H1 (cell line): ENCODE measurements at regions not wholly inside any gene's neighbourhood (a gene's known extent, or its start where the extent isn't known, plus 50 kb on each side); places are given as distances from the start of the nearest gene placed in this dataset.

ENCODE experiments used
- CTCF ChIA-PET: fragments of 300-600 bp; sonication (Branson Sonifier 250); formaldehyde crosslinking; loops from one replicate; lab custom pipeline; 2021; ENCODE audit not compliant: partially characterized antibody; lab: Charles Lee
- POLR2A ChIA-PET: fragments of 300-600 bp; sonication (Branson Sonifier 250); formaldehyde crosslinking; loops from one replicate; lab custom pipeline; 2021; ENCODE audit warnings: inconsistent platforms; ENCODE audit not compliant: partially characterized antibody; lab: Charles Lee
- DNase-seq, 2 experiments: peaks; one replicate each; pipeline versions ENCODE4 v3.0.0 to v3.0.0-alpha.2; 2010 to 2022; ENCODE audit warnings: low spot score in 2 of 2, low read depth in 1 of 2, mixed read lengths in 1 of 2
- FAIRE-seq: peaks from 2 replicates; lab custom pipeline; 2011; peaks lifted over from hg19 to GRCh38; lab: Jason Lieb, UNC
- H2AFZ ChIP-seq: 2 replicates; pipeline ENCODE4 v1.8.1; 2012; ENCODE audit warnings: low read length, inconsistent platforms
- H2AK5ac ChIP-seq: 2 replicates; pipeline ENCODE4 v1.6.1; 2013; ENCODE audit warnings: low read depth, low read length
- H2BK120ac ChIP-seq: replicated peaks from 2 replicates; pipeline ENCODE3; 2013; ENCODE audit warnings: low read depth, low read length, inconsistent platforms
- H2BK12ac ChIP-seq: 2 replicates; pipeline ENCODE4 v1.6.1; 2013; ENCODE audit warnings: low read depth, low read length
- H2BK15ac ChIP-seq: 2 replicates; pipeline ENCODE4 v1.6.1; 2013; ENCODE audit warnings: low read length
- H2BK20ac ChIP-seq: 2 replicates; pipeline ENCODE4 v1.6.1; 2013; ENCODE audit warnings: low read length
- H2BK5ac ChIP-seq: 2 replicates; pipeline ENCODE4 v1.6.1; 2013; ENCODE audit warnings: low read depth, low read length
- H3K14ac ChIP-seq: 2 replicates; pipeline ENCODE4 v1.6.1; 2013; ENCODE audit warnings: inconsistent platforms; ENCODE audit not compliant: insufficient read length
- H3K18ac ChIP-seq: 2 replicates; pipeline ENCODE4 v1.6.1; 2013; ENCODE audit warnings: low read length; ENCODE audit errors: extremely low read depth
- H3K23ac ChIP-seq: 2 replicates; pipeline ENCODE4 v1.6.1; 2013; ENCODE audit warnings: inconsistent platforms; ENCODE audit not compliant: insufficient read length
- H3K23me2 ChIP-seq: 2 replicates; pipeline ENCODE4 v1.6.1; 2013; ENCODE audit warnings: low read depth, low read length
- H3K27ac ChIP-seq: 2 replicates; pipeline ENCODE4 v1.6.1; 2011; ENCODE audit warnings: low read depth, low read length, inconsistent platforms
- H3K27me3 ChIP-seq, 4 experiments: replicated peaks in 1 of 4; 1 replicate in 1 of 4; 2 replicates in 3 of 4; pipeline versions ENCODE4 v1.6.1 to v1.8.1; 2011 to 2013; ENCODE audit warnings: low read length in 3 of 4, mild to moderate bottlenecking in 3 of 4, inconsistent platforms in 2 of 4, mixed read lengths in 2 of 4, moderate library complexity in 1 of 4; ENCODE audit not compliant: control insufficient read depth in 3 of 4, insufficient read depth in 3 of 4; ENCODE audit errors: extremely low read depth in 1 of 4
- H3K36me3 ChIP-seq, 4 experiments: 2 replicates each; pipeline versions ENCODE4 v1.6.1 to v1.8.1; 2011 to 2013; ENCODE audit warnings: mild to moderate bottlenecking in 4 of 4, low read length in 3 of 4, moderate library complexity in 2 of 4, control low read depth in 1 of 4, inconsistent platforms in 1 of 4; ENCODE audit not compliant: insufficient read depth in 4 of 4, control insufficient read depth in 2 of 4
- H3K4ac ChIP-seq: replicated peaks from 2 replicates; pipeline ENCODE3; 2013; ENCODE audit warnings: low read length, low read depth, mixed read lengths, inconsistent platforms; ENCODE audit not compliant: insufficient read length
- H3K4me1 ChIP-seq, 4 experiments: replicated peaks in 1 of 4; 1 replicate in 1 of 4; 2 replicates in 3 of 4; pipeline versions ENCODE4 v1.6.1 to v1.8.1; 2011 to 2013; ENCODE audit warnings: low read length in 3 of 4, inconsistent platforms in 2 of 4, mixed read lengths in 1 of 4; ENCODE audit not compliant: insufficient read depth in 4 of 4, control insufficient read depth in 3 of 4
- H3K4me2 ChIP-seq, 2 experiments: 2 replicates each; pipeline versions ENCODE4 v1.6.1 to v1.8.1; 2011 to 2013; ENCODE audit warnings: low read depth in 2 of 2, low read length in 2 of 2, control low read depth in 1 of 2, inconsistent platforms in 1 of 2, mild to moderate bottlenecking in 1 of 2; ENCODE audit not compliant: insufficient read depth in 1 of 2
- H3K4me3 ChIP-seq, 4 experiments: fragments of 200-600, 300-600 bp in 1 of 4; sonication (generic), shearing (Covaris generic), sonication (Bioruptor Twin) in 1 of 4; 2 replicates each; pipeline versions ENCODE4 v1.5.1 to v1.8.1; 2011 to 2016; ENCODE audit warnings: low read length in 4 of 4, low read depth in 3 of 4, control low read depth in 2 of 4, inconsistent platforms in 2 of 4, mild to moderate bottlenecking in 2 of 4, mixed read lengths in 1 of 4, moderate library complexity in 1 of 4; ENCODE audit not compliant: insufficient read depth in 2 of 4; ENCODE audit errors: extremely low read depth in 1 of 4
- H3K56ac ChIP-seq: replicated peaks from 2 replicates; pipeline ENCODE3; 2013; ENCODE audit warnings: low read depth, mild to moderate bottlenecking, mixed read lengths, low read length, inconsistent platforms; ENCODE audit not compliant: insufficient read length
- H3K79me1 ChIP-seq: 2 replicates; pipeline ENCODE4 v1.6.1; 2013; ENCODE audit warnings: low read depth, low read length, control low read depth
- H3K79me2 ChIP-seq, 2 experiments: 2 replicates each; pipeline versions ENCODE4 v1.6.1 to v1.8.1; 2012 to 2013; ENCODE audit warnings: low read length in 2 of 2, mild to moderate bottlenecking in 2 of 2, inconsistent platforms in 1 of 2; ENCODE audit not compliant: insufficient read depth in 2 of 2, control insufficient read depth in 1 of 2
- H3K9ac ChIP-seq, 4 experiments: replicated peaks in 1 of 4; 1 replicate in 1 of 4; 2 replicates in 3 of 4; pipeline versions ENCODE4 v1.6.1 to v1.8.1; 2011 to 2013; ENCODE audit warnings: low read depth in 3 of 4, low read length in 3 of 4, control low read depth in 2 of 4, mild to moderate bottlenecking in 2 of 4, moderate library complexity in 2 of 4, inconsistent platforms in 1 of 4; ENCODE audit errors: extremely low read depth in 1 of 4
- H3K9me3 ChIP-seq, 2 experiments: 2 replicates each; pipeline versions ENCODE4 v1.6.1 to v1.8.1; 2012 to 2013; ENCODE audit warnings: mild to moderate bottlenecking in 2 of 2, moderate library complexity in 2 of 2, control low read depth in 1 of 2, inconsistent platforms in 1 of 2, low read depth in 1 of 2, low read length in 1 of 2, mixed read lengths in 1 of 2; ENCODE audit not compliant: insufficient read depth in 2 of 2
- H4K20me1 ChIP-seq, 2 experiments: replicated peaks in 1 of 2; 2 replicates each; pipeline versions ENCODE3 to v1.8.1; 2011 to 2013; ENCODE audit warnings: inconsistent platforms in 2 of 2, low read length in 2 of 2, mild to moderate bottlenecking in 1 of 2; ENCODE audit not compliant: insufficient read depth in 2 of 2, control insufficient read depth in 1 of 2
- H4K5ac ChIP-seq: 2 replicates; pipeline ENCODE4 v1.6.1; 2013; ENCODE audit warnings: low read length, low read depth, mixed read lengths, inconsistent platforms; ENCODE audit not compliant: insufficient read length
- H4K8ac ChIP-seq: 2 replicates; pipeline ENCODE4 v1.8.0; 2013; ENCODE audit warnings: mild to moderate bottlenecking, moderate library complexity, low read length, inconsistent platforms; ENCODE audit not compliant: insufficient read depth; ENCODE audit errors: extremely low read depth
- H4K91ac ChIP-seq: replicated peaks from 2 replicates; pipeline ENCODE3; 2013; ENCODE audit warnings: low read length, mixed read lengths, inconsistent platforms; ENCODE audit not compliant: insufficient read length
- CEBPB ChIP-seq: IDR thresholded peaks from 2 replicates; pipeline ENCODE4 v1.6.1; 2012; ENCODE audit warnings: low read depth, low read length
- CREB1 ChIP-seq: IDR thresholded peaks from 2 replicates; pipeline ENCODE4 v1.6.1; 2012; ENCODE audit warnings: inconsistent platforms
- FOSL1 ChIP-seq: IDR thresholded peaks from 2 replicates; pipeline ENCODE4 v1.6.1; 2011; ENCODE audit warnings: mild to moderate bottlenecking, low read depth, low read length, moderate library complexity; ENCODE audit not compliant: insufficient read depth
- KDM4A ChIP-seq: IDR thresholded peaks from one replicate; pipeline ENCODE4 v1.7.1; 2012; ENCODE audit warnings: low read depth, mild to moderate bottlenecking, moderate library complexity, low read length, inconsistent platforms; ENCODE audit not compliant: severe bottlenecking
- NRF1 ChIP-seq: IDR thresholded peaks from 2 replicates; pipeline ENCODE4 v1.6.1; 2011; ENCODE audit warnings: mild to moderate bottlenecking, low read depth, low read length, improper control_type of control experiment
- SAP30 ChIP-seq: fragments of 300-600 bp; sonication (generic); IDR thresholded peaks from 2 replicates; pipeline ENCODE4 v1.7.1; 2012; ENCODE audit warnings: low read length, moderate library complexity, mild to moderate bottlenecking, inconsistent platforms; ENCODE audit not compliant: insufficient read depth, insufficient replicate concordance
- SIRT6 ChIP-seq: IDR thresholded peaks from one replicate; pipeline ENCODE4 v1.7.1; 2012; ENCODE audit warnings: low read length, inconsistent platforms
- SIX5 ChIP-seq: IDR thresholded peaks from 2 replicates; pipeline ENCODE4 v1.6.1; 2011; ENCODE audit warnings: mild to moderate bottlenecking, low read depth, low read length
- SP2 ChIP-seq: IDR thresholded peaks from 2 replicates; pipeline ENCODE4 v1.6.1; 2012; ENCODE audit warnings: mild to moderate bottlenecking, low read length, inconsistent platforms
- YY1 ChIP-seq: IDR thresholded peaks from 2 replicates; pipeline ENCODE4 v1.6.1; 2011; ENCODE audit warnings: low read depth, mild to moderate bottlenecking, low read length
- TF ChIP-seq, protein P1 (sequence below): IDR thresholded peaks from 2 replicates; pipeline ENCODE4 v1.6.1; 2012; ENCODE audit warnings: low read length, inconsistent platforms
- TF ChIP-seq, protein P2 (sequence below), 3 experiments: IDR thresholded peaks; 1 replicate in 2 of 3; 2 replicates in 1 of 3; pipeline versions ENCODE4 v1.5.1 to v1.6.1; 2011; ENCODE audit warnings: low read length in 3 of 3, mild to moderate bottlenecking in 3 of 3, inconsistent platforms in 2 of 3, low read depth in 1 of 3, moderate library complexity in 1 of 3; ENCODE audit not compliant: insufficient read depth in 1 of 3; ENCODE audit errors: control extremely low read depth in 1 of 3

DNA sequence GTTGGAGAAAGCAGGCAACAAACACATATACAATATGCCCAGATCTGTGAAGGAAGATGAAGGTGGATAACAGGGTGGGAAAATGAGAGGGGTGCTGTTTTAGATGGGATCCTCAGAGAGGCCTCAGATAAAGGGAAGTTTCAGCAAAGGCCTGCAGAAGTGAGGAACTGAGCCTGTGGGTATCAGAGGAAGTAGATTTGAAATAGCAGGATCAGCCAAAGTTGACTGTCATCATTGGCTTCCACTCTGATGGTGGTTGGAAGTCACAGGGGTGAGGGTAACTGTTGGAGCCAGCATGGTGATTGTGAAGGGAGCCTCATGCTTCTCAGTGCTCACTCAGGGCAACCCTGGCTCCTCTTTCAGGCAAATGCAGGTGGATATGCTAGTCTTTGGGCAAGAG is 607.2 kb upstream of the CLINT1 start:
- no peaks in the 10 kb centered on the region for H3K79me1 ChIP-seq
- H3K23ac ChIP-seq = no peak overlapping the region
- no peak overlapping the region for H3K14ac ChIP-seq
- no peak overlapping the region for H3K18ac ChIP-seq
- no peak overlapping the region for H2AFZ ChIP-seq
- ChIA-PET CTCF (no interaction called here), POLR2A (no interaction called here)
- no peak overlapping the region for H2BK20ac ChIP-seq
- H4K5ac ChIP-seq = no peak overlapping the region
- H2BK15ac ChIP-seq = no peak overlapping the region
- FAIRE-seq (no peak), DNase-seq (no peak)
- H3K27me3 ChIP-seq = peaks cover 0 to 1% (median 0%) of the 10 kb centered on the region in 4 experiments; a peak in 1 of 7 replicates
- no peaks in the 10 kb centered on the region for H3K23me2 ChIP-seq
- H3K36me3 ChIP-seq = no peaks in the 10 kb centered on the region
- no peak overlapping the region for H2BK120ac ChIP-seq
- no peak overlapping the region for H2AK5ac ChIP-seq
- no peak overlapping the region for H3K56ac ChIP-seq
- no peak overlapping the region for H4K91ac ChIP-seq
- no peak overlapping the region for H3K4ac ChIP-seq
- H3K4me2 ChIP-seq = no peak overlapping the region
- no peak overlapping the region for H2BK5ac ChIP-seq
- no peak overlapping the region for H3K9ac ChIP-seq
- no peaks in the 10 kb centered on the region for H3K79me2 ChIP-seq
- no peaks in the 10 kb centered on the region for H3K9me3 ChIP-seq
- H3K27ac ChIP-seq = no peak overlapping the region
- H4K20me1 ChIP-seq = no peaks in the 10 kb centered on the region
- H4K8ac ChIP-seq = no peak overlapping the region
- H3K4me1 ChIP-seq = peaks cover 0 to 4% (median under 1%) of the 10 kb centered on the region in 4 experiments; a peak in 1 of 7 replicates
- H3K4me3 ChIP-seq = no peak overlapping the region
- no peak overlapping the region for H2BK12ac ChIP-seq
- TF ChIP-seq CREB1 (no peak), SIX5 (no peak), YY1 (no peak), SIRT6 (no peak), CEBPB (no peak), SP2 (no peak), KDM4A (no peak), SAP30 (no peak), NRF1 (no peak), FOSL1 (no peak)
- TF ChIP-seq, protein P1, sequence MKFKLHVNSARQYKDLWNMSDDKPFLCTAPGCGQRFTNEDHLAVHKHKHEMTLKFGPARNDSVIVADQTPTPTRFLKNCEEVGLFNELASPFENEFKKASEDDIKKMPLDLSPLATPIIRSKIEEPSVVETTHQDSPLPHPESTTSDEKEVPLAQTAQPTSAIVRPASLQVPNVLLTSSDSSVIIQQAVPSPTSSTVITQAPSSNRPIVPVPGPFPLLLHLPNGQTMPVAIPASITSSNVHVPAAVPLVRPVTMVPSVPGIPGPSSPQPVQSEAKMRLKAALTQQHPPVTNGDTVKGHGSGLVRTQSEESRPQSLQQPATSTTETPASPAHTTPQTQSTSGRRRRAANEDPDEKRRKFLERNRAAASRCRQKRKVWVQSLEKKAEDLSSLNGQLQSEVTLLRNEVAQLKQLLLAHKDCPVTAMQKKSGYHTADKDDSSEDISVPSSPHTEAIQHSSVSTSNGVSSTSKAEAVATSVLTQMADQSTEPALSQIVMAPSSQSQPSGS = no peak
- TF ChIP-seq, protein P2, sequence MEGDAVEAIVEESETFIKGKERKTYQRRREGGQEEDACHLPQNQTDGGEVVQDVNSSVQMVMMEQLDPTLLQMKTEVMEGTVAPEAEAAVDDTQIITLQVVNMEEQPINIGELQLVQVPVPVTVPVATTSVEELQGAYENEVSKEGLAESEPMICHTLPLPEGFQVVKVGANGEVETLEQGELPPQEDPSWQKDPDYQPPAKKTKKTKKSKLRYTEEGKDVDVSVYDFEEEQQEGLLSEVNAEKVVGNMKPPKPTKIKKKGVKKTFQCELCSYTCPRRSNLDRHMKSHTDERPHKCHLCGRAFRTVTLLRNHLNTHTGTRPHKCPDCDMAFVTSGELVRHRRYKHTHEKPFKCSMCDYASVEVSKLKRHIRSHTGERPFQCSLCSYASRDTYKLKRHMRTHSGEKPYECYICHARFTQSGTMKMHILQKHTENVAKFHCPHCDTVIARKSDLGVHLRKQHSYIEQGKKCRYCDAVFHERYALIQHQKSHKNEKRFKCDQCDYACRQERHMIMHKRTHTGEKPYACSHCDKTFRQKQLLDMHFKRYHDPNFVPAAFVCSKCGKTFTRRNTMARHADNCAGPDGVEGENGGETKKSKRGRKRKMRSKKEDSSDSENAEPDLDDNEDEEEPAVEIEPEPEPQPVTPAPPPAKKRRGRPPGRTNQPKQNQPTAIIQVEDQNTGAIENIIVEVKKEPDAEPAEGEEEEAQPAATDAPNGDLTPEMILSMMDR (IDR thresholded peaks at IDR 0.05; ENCODE audit: control extremely low read depth in 1 of 3, insufficient read depth in 1 of 3, low read depth in 1 of 3, low read length in 3 of 3) = no peak
